Kidney glomerular epithelial cell (primary cell): ENCODE measurements at regions not wholly inside any gene's neighbourhood (a gene's known extent, or its start where the extent isn't known, plus 50 kb on each side); places are given as distances from the start of the nearest gene placed in this dataset.
A peak's percentile ranks its signal among the peaks of the same experiment; 100 is the strongest.
"Not testable (repeated sequence)": the region's sequence is repeated elsewhere in the genome, so short reads cannot be mapped to it uniquely, and the experiment has no call there.

ENCODE experiments used
- DNase-seq: peaks from one replicate; lab custom pipeline; 2025; lab: John Stamatoyannopoulos, UW

DNA sequence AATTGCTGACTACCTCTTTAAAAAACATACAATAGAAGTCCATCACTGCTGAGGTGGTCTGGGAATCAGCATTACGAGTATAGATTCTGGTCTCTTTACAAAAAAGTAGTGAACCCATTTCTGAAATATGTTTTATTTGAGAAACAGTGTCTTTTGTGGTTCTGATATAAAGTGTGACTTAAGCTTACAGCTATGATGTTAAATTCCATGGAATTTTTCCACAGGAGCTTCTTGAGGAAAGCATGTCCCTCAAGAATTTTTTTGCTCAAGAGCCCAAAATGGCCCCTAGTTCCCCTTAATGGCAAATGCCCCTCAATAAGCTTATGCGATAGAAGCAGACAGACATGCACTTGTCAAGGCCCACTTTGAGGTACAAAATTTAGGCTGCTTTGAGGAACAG lies 265.7 kb downstream of the FAM170A start:
- no peak for DNase-seq

- DNase-seq, result no peak
Measured at GRCh38 chr5:119896826-119897536, 267.6 kb downstream of the FAM170A start.

DNA sequence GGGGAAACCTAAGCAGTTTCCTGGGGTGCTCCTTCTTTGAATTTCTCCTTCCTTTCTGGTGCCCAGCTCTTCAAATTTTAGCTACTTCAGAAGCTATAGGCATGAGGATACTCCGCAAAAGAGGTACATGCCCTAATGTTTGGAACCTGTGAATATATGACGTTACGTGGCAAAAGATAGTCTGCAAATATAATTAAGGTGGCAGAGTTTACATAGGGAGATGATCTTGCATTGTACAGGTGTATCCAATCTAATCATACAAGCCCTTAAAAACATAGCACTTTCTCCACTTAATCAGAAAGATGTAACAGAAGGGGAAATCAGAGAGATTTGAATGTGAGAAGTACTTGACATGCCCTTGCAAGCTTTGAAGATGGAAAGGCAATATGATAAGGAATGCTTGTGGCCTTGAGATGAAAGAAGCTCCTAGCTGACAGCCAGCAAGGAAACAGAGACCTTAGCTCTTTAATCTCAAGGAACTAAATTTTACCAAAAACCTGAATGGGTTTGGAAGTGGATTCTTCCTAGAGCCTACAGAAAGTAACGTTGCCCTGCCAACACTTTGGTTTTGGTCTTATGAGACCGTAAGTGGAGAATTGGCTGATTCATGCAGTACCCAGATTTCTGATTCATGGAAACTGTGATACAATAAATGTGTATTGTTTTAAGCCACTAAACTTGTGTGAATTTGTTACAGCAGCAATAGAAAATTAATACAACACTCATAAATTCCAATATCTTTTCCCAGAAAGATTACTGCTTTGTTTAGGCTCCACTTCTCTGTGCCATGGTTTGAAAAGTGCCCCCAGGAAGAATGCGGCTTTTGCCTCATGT lies 268.4 kb downstream of the FAM170A start:
- no peak for DNase-seq

- DNase-seq, result no peak
Measured at GRCh38 chr5:119899981-119900380, 270.6 kb downstream of the FAM170A start.

- DNase-seq, result no peak
Measured at GRCh38 chr5:119902593-119902992, 273.2 kb downstream of the FAM170A start.

DNA sequence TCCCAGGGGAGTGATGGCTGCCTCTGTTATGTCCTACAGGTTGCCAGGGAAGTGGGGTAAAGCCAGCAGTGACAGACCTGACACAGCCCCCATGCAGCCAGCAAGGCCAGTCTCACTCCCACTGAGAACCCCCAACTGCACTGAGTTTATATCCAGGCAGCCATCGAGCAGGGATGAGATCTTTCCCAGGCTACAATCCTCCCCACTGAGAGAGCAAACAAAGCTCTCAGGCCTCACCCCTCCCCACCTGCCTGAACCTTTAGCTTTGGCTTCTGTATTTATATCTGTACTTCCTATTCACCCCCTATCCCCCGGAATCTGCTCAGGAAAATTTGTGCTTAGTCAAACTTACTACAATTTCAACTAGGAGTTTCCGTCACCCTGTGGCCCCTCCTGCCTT lies 284.1 kb downstream of the FAM170A start:
- no peak for DNase-seq

- DNase-seq, result no peak
Measured at GRCh38 chr5:119919279-119919678, 289.9 kb downstream of the FAM170A start.

DNA sequence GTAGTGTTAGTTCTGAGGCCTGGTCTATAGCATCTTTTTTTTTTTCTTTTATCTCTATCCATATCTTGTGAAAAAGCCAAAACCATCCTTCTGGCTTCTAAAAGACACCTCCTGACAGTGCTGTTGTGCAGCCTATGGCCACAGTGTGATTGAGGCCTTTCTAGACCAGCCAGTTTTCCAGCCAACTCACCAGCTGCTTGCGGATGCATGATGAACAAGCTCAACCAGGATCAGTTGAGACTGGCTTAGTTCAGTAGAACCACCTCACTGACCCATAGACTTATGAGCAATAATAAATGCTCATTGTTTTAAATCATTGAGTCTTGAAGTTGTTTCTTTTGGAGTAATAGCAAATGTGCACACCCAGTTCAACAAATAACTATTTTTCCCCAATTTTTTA lies 296.9 kb downstream of the FAM170A start:
- DNase-seq, result no peak

DNA sequence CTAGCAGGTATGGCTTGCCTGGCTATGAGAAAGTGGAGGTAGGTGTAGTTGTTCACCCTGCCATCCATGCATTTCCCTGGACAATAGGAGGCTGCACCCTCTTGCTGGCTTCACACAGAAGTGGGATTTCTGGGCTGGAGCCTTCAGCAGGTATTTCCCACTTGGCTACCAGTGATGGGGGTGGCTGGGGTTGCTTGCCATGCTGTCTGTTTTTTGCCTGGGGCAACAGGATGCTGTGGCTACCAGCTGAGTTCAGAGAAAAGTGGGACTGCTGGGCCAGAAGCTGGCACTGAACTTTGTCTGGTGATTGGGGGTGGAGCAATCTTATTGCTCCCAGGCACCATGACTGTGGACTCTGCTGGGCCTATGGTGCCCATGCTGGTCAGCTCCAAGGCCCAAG lies 299.6 kb downstream of the FAM170A start:
- no peak for DNase-seq

DNA sequence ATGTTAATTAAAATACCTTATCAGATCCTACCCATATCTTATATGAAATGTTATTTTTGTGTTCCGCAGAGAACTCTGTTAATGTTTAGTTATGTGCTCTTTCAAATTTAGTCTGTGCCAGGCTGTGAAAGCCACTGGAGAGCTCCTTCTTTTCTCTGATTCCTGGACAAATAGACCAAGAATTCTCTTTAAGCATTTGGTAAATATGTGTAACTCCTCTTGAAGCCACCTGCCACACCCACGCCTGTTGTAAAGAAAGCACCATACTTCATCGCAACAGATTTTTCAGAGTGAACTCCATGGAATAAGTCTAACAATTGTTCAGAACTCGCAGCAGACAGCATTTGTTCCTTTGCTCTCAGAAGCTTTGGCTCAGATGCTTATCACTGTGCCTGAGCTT lies 301.1 kb downstream of the FAM170A start:
- DNase-seq, result no peak

GRCh38 chr5:119943148-119943547 lies 313.8 kb downstream of the FAM170A start:
- peak; percentile 8 for DNase-seq

GRCh38 chr5:119945691-119946090 lies 316.3 kb downstream of the FAM170A start:
- DNase-seq, result no peak

- no peak for DNase-seq
Measured at GRCh38 chr5:119948162-119948561, 318.8 kb downstream of the FAM170A start.

DNA sequence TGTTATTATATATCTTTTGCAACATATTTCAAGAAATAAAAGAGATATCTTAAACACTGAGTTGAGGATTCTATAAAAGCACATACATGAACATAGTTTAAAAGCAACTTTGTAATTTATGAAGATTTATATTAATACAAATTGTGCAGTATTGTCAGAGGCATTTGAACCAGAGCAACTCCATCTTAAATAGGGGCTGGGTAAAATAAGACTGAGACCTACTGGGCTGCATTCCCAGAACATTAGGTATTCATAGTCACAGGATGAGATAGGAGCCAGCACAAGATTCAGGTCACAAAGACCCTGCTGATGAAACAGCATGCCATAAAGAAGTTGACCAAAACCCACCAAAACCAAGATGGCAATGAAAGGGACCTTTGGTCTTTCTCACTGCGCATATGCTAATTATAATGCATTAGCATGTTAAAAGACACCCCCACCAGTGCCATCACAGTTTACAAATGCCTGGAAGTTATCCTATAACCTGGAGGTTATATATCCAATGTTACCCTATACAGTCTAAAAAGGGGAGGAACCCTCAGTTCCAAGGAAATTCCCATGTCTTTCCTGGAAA lies 320.2 kb downstream of the FAM170A start:
- no peak for DNase-seq

GRCh38 chr5:119951330-119951934 lies 322.1 kb downstream of the FAM170A start:
- no peak for DNase-seq

DNA sequence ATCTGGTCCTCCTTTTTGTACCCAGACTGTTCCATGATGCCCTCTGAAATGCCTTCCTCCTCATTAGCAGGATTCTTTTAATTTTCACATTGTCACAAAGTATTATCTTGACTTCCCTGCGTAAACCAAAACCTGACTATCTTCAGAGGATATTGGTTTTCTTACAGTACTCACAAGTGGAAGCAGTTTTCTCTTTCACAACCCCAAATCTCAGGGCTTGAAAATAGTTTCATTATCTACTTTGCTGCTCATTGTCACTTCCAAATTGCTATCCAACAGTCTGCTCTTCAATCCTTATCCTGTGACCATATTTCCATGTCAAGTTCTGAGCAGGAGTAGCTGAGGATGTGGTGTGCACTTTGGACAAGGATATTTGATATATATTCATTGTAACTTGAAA lies 324.1 kb downstream of the FAM170A start:
- no peak for DNase-seq

- DNase-seq, result no peak
Measured at GRCh38 chr5:119954106-119954505, 324.7 kb downstream of the FAM170A start.

- DNase-seq, result no peak
Measured at GRCh38 chr5:119961993-119962392, 332.6 kb downstream of the FAM170A start.

DNA sequence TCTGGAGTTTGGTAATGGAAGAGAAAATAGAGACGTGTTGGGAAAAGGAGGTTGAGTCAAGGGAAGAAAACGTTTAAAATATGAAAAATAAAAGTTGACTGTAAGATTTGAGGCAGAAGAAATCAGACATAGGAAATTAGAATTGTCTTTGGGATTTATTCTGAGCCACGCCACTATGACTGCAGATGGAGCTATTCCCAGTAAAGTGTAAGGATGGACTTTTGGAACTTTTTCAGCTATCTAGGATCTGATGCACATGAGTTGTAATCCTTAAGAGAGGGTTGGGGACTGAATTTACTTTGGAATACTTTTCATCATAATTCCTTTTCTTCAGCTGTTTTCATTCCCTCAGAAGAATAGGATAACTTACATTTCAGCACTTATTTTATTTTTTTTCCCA lies 336.7 kb downstream of the FAM170A start:
- DNase-seq, result no peak

DNA sequence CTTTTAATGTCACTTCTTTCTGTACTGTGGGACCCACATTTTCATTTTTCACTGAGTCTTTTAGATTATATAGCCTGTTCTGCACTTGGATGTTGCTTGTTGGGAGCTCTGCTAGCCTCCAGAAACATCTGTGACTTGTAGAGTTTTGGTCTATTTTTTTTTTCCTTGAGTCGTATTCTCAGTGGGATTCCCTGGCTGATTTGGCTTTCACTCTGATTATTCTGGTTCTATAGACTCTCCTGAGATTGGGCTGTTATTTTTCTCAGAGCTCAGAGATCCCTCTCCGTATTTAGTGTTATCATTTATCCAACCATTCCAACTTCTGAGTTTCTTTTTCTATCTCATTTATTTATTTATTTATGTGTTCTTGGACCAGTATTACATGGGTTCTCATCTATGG lies 339.3 kb downstream of the FAM170A start:
- no peak for DNase-seq

DNA sequence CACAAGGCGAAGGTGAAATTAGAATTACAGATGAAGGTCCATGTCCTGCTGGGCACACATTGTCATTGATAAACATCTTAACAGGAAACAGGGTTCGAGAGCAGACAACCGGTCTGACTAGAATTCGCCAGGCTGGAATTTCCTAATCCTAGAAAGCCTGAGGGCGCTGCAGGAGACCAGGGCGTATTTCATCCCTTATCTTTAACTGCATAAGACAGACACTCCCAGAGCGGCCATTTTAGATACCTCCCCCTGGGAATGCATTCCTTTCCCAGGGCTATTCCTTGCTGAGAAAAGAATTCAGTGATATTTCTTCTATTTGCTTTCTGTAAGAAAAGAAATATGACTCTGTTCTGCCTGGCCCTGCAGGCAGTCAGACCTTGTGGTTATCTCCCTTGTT lies 357.7 kb downstream of the FAM170A start:
- DNase-seq, result not testable (repeated sequence)

DNA sequence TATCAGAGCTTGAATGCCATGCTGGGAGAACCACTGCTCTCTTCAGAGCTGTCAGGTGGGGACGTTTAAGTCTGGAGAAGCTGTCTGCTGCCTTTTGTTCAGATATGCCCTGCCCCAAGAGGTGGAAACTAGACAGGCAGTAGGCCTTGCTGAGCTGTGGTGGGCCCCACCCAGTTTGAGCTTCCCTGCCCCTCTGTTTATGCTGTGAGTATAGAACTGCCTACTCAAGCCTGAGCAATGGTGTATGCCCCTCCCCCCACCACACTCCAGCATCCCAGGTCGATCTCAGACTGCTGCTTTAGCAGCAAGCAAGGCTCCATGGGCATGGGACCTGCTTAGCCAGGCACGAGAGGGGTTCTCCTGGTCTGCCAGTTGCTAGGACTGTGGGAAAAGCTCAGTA lies 362.3 kb downstream of the FAM170A start:
- DNase-seq, result no peak

DNA sequence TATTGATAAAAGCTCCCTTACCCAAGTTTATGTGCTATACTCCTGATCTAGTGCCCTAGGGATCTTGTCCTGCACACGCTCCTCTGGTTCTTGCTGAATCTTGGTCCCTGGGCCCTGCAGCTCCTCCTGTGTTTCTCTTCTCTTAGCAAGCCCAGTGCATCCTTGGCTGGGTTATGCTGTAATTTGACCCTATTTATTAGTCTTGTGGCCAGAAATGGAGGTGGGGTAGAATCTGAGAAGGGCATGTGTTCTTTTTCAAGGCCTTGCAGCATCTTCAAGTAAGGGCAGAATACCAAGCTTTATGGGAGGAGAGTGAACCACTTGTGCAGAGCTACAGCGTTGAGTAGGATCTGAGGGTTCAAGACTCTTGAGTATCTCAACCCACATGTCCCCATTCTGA lies 366.8 kb downstream of the FAM170A start:
- DNase-seq, result no peak
